ENCODE measurements at regions not wholly inside any gene's neighbourhood (a gene's known extent, or its start where the extent isn't known, plus 50 kb on each side); places are given as distances from the start of the nearest gene placed in this dataset.
"Not testable (repeated sequence)": the region's sequence is repeated elsewhere in the genome, so short reads cannot be mapped to it uniquely, and the experiment has no call there.

DNA sequence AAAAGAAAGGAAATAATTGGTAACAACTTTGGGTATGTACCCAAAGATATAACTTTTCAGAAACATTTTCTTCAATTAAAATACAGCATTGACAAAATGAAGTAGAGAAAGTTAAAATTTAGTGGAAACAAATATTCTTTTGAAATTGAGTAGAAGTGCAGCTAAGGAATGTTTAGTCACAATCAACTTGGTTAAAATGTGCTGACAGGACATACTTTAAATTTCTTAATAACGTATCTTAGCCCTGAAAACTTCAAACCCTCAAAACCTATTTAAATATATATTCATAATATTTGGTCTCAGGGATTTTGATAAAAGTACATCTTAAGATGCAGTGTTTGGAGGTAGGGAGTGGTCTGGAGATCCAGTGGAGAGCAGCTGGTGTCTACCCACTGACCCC lies 240.8 kb downstream of the DKK2 start:
- no peak overlapping the region for H3K27ac ChIP-seq
- TF ChIP-seq CTCF (IDR thresholded peaks at IDR 0.05), result no peak
- H3K9me3 ChIP-seq, result no peaks in the 10 kb centered on the region
- no peak for DNase-seq (ENCODE audit: low spot score in 2 of 2)
- no peak overlapping the region for H3K4me3 ChIP-seq
- H3K27me3 ChIP-seq, result no peaks in the 10 kb centered on the region
- no peaks in the 10 kb centered on the region for H3K4me1 ChIP-seq
- intact Hi-C loops (cut with DNase I), result no loop called here
- no peaks in the 10 kb centered on the region for H3K36me3 ChIP-seq

DNA sequence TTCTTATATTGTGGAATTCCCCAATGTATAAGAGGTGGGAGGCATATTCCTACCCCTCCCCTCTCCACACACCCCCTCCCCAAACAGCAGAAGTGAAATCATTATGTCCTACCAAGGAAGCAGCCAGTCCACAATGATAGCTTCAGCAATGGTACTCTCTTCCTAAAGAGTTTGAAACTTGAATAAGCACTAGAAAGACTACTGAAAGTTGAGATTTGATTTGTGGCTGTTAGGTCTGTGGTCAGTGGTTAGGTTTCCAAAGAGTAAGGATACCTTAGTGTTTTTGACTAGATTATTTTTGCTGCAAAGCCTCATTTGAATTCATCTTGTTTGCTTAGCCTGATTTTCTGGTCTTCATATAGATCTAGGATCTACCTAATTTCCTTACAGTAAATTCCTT lies 242.2 kb downstream of the DKK2 start:
- no peak overlapping the region for H3K27ac ChIP-seq
- no peak for TF ChIP-seq CTCF (IDR thresholded peaks at IDR 0.05)
- intact Hi-C loops (cut with DNase I), result no loop called here

DNA sequence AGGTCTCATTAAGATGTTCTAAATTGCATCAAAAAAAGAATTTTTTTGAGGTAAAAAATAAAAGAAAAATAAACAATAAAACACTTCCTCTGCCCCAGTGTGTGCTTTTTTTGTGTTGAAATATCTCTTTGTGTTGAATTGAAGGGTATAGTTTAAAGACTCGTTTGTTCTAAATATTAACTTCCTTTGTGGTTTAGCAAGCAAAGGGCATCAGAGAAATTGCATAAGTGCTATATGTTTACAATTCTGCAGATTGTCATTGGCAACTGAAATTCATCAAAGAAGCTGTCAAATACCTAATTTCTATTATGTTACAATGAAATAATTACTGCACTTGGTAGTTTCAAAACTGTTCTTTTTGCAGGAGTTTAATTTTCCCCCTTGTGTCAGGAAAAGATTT lies 260.5 kb downstream of the DKK2 start:
- Histone ChIP-seq H3K27ac (no peak overlapping the region), H3K27me3 (no peaks in the 10 kb centered on the region), H3K9me3 (no peaks in the 10 kb centered on the region), H3K4me3 (no peak overlapping the region), H3K36me3 (no peaks in the 10 kb centered on the region), H3K4me1 (no peaks in the 10 kb centered on the region)
- TF ChIP-seq CTCF (IDR thresholded peaks at IDR 0.05), result no peak
- no peak for DNase-seq (ENCODE audit: low spot score in 2 of 2)
- intact Hi-C loops (cut with DNase I), result no loop called here

More for the DNA sequence above, 242.2 kb downstream of the DKK2 start:
- Histone ChIP-seq H3K4me3 (no peak overlapping the region), H3K9me3 (no peaks in the 10 kb centered on the region), H3K36me3 (no peaks in the 10 kb centered on the region), H3K4me1 (no peaks in the 10 kb centered on the region), H3K27me3 (no peaks in the 10 kb centered on the region)
- DNase-seq (ENCODE audit: low spot score in 2 of 2), result no peak

DNA sequence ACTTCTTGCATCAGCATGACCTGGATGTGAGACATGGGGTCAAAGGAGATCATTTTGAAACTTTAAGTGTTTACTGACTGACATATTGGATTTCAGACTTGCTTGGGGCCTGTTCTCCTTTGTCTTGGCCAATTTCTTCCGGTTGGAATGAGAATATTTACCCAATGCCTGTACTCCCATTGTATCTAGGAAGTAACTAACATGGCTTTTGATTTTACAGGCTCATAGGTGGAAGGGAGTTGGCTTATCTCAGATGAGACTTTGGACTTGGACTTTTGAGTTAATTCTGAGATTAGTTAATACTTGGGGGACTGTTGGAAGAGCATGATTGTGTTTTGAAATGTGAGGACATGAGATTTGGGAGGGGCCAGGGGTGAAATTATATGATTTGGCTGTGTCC lies 262.1 kb downstream of the DKK2 start:
- intact Hi-C loops (cut with DNase I); H3K9me3 ChIP-seq: not testable (repeated sequence)

DNA sequence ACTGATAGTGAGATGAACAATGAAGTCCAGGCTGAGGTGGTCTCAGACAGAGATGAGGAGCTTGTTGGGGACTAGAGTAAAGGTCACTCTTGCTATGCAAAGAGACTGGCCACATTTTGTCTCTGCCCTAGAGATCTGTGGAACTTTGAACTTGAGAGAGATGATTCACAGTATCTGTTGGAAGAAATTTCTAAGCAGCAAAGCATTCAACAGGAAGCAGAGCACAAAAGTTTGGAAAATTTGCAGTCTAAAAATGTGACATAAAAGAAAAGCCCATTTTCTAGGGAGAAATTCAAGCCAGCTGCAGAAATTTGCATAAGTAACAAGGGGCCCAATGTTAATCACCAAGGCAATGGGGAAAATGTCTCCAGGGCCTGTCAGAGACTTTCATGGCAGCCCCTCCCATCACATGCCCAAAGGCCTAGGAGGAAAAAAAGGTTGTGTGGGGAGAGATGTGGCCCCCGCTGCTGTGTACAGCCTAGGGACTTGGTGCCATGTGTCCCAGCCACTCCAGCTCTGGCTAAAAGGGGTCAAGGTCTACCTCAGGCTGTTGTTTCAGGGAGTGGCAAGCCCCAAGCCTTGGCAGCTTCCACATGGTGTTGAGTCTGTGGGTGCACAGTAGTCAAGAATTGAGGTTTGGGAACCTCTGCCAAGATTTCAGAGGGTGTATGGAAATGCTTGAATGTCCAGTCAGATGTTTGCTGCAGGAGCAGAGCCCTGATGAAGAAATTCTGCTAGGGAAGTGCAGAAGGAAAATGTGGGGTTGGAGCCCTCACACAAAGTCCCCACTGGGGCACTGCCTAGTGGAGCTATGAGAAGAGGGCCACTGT lies 262.8 kb downstream of the DKK2 start:
- TF ChIP-seq CTCF (IDR thresholded peaks at IDR 0.05), result no peak
- H3K27ac ChIP-seq, result no peak overlapping the region
- intact Hi-C loops (cut with DNase I), result no loop called here

More for the DNA sequence above, 262.1 kb downstream of the DKK2 start:
- H3K36me3 ChIP-seq; H3K4me3 ChIP-seq; H3K4me1 ChIP-seq; H3K27ac ChIP-seq; DNase-seq (ENCODE audit: low spot score in 2 of 2); H3K27me3 ChIP-seq: not testable (repeated sequence)

DNA sequence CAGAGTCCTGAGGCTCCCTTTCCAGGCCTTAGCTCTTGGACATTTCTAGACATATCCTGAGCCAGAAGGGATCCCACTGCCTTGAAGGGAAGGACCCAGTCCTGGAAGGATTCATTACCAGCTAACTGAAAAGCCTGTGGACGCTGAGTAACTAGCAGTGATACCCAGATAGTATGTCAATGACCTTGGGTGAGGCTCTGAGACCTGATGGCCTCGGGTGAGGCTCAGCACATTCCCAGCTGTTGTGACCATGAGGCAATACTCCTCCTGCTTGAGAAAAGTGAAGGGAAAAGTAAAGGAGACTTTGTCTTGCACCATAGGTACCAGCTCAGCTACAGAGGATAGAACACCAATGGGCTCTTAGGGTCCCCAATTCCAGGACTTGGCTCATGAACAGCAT lies 268.1 kb downstream of the DKK2 start:
- no peak for TF ChIP-seq CTCF (IDR thresholded peaks at IDR 0.05)
- intact Hi-C loops (cut with DNase I), result no loop called here
- H3K9me3 ChIP-seq, result peaks cover 0 to 10% of the 10 kb centered on the region in 2 donors
- H3K27me3 ChIP-seq, result no peaks in the 10 kb centered on the region
- no peak overlapping the region for H3K27ac ChIP-seq
- no peaks in the 10 kb centered on the region for H3K36me3 ChIP-seq
- peaks cover 0 to under 1% of the 10 kb centered on the region in 2 donors for H3K4me1 ChIP-seq
- DNase-seq (ENCODE audit: low spot score in 2 of 2), result no peak
- H3K4me3 ChIP-seq, result no peak overlapping the region

More for the DNA sequence above, 262.8 kb downstream of the DKK2 start:
- Histone ChIP-seq H3K27me3 (no peaks in the 10 kb centered on the region), H3K4me1 (no peaks in the 10 kb centered on the region), H3K9me3 (peaks cover 0 to 10% of the 10 kb centered on the region in 2 donors), H3K36me3 (no peaks in the 10 kb centered on the region), H3K4me3 (no peak overlapping the region)
- no peak for DNase-seq (ENCODE audit: low spot score in 2 of 2)

Measured in ascending aorta (tissue), 2 donors.